ENCODE measurements at regions not wholly inside any gene's neighbourhood (a gene's known extent, or its start where the extent isn't known, plus 50 kb on each side); places are given as distances from the start of the nearest gene placed in this dataset.

GRCh38 chr4:167918077-167918476 lies 174.3 kb upstream of the ANXA10 start:
- H3K27ac ChIP-seq (ENCODE audit: low read depth, low read length) = no peak overlapping the region
- H3K4me3 ChIP-seq (ENCODE audit: low read depth, low read length) = no peak overlapping the region
- H3K9me3 ChIP-seq (ENCODE audit: control insufficient read depth, insufficient read depth, low read depth, low read length) = peaks cover 15% of the 10 kb centered on the region
- H3K36me3 ChIP-seq (ENCODE audit: control insufficient read depth, insufficient read depth, low read length) = no peaks in the 10 kb centered on the region
- H3K4me1 ChIP-seq (ENCODE audit: control insufficient read depth, insufficient read depth, low read length) = no peaks in the 10 kb centered on the region
- H3K9ac ChIP-seq (ENCODE audit: low read length) = no peak overlapping the region
- no peaks in the 10 kb centered on the region for H3K27me3 ChIP-seq (ENCODE audit: control insufficient read depth, insufficient read depth, low read length)

GRCh38 chr4:167930166-167930565 lies 162.2 kb upstream of the ANXA10 start:
- peaks cover 19% of the 10 kb centered on the region for H3K4me1 ChIP-seq (ENCODE audit: control insufficient read depth, insufficient read depth, low read length)
- H3K9ac ChIP-seq (ENCODE audit: low read length) = no peak overlapping the region
- no peaks in the 10 kb centered on the region for H3K9me3 ChIP-seq (ENCODE audit: control insufficient read depth, insufficient read depth, low read depth, low read length)
- H3K4me3 ChIP-seq (ENCODE audit: low read depth, low read length) = no peak overlapping the region
- no peaks in the 10 kb centered on the region for H3K27me3 ChIP-seq (ENCODE audit: control insufficient read depth, insufficient read depth, low read length)
- no peaks in the 10 kb centered on the region for H3K36me3 ChIP-seq (ENCODE audit: control insufficient read depth, insufficient read depth, low read length)
- peak overlapping the region; percentile 60; the same call in 1 of the 2 replicates for H3K27ac ChIP-seq (ENCODE audit: low read depth, low read length)

GRCh38 chr4:167934216-167934615 lies 158.1 kb upstream of the ANXA10 start:
- Histone ChIP-seq H3K4me1 (ENCODE audit: control insufficient read depth, insufficient read depth, low read length) (peaks cover 19% of the 10 kb centered on the region), H3K27ac (ENCODE audit: low read depth, low read length) (no peak overlapping the region), H3K4me3 (ENCODE audit: low read depth, low read length) (no peak overlapping the region), H3K9me3 (ENCODE audit: control insufficient read depth, insufficient read depth, low read depth, low read length) (no peaks in the 10 kb centered on the region), H3K36me3 (ENCODE audit: control insufficient read depth, insufficient read depth, low read length) (no peaks in the 10 kb centered on the region), H3K27me3 (ENCODE audit: control insufficient read depth, insufficient read depth, low read length) (no peaks in the 10 kb centered on the region), H3K9ac (ENCODE audit: low read length) (no peak overlapping the region)

GRCh38 chr4:167939863-167940616 lies 152.3 kb upstream of the ANXA10 start:
- H3K4me1 ChIP-seq (ENCODE audit: control insufficient read depth, insufficient read depth, low read length) = peaks cover 4% of the 10 kb centered on the region; the same call in 1 of the 2 replicates

GRCh38 chr4:167943872-167944505 lies 148.3 kb upstream of the ANXA10 start:
- H3K36me3 ChIP-seq (ENCODE audit: control insufficient read depth, insufficient read depth, low read length) = no peaks in the 10 kb centered on the region
- H3K9me3 ChIP-seq (ENCODE audit: control insufficient read depth, insufficient read depth, low read depth, low read length) = no peaks in the 10 kb centered on the region
- H3K27ac ChIP-seq (ENCODE audit: low read depth, low read length) = no peak overlapping the region
- H3K27me3 ChIP-seq (ENCODE audit: control insufficient read depth, insufficient read depth, low read length) = no peaks in the 10 kb centered on the region
- H3K4me1 ChIP-seq (ENCODE audit: control insufficient read depth, insufficient read depth, low read length) = peaks cover 4% of the 10 kb centered on the region; the same call in 1 of the 2 replicates
- no peak overlapping the region for H3K9ac ChIP-seq (ENCODE audit: low read length)
- H3K4me3 ChIP-seq (ENCODE audit: low read depth, low read length) = no peak overlapping the region

More at GRCh38 chr4:167939863-167940616, 152.3 kb upstream of the ANXA10 start:
- H3K36me3 ChIP-seq (ENCODE audit: control insufficient read depth, insufficient read depth, low read length) = no peaks in the 10 kb centered on the region
- H3K27ac ChIP-seq (ENCODE audit: low read depth, low read length) = no peak overlapping the region
- no peak overlapping the region for H3K9ac ChIP-seq (ENCODE audit: low read length)
- no peaks in the 10 kb centered on the region for H3K27me3 ChIP-seq (ENCODE audit: control insufficient read depth, insufficient read depth, low read length)
- no peak overlapping the region for H3K4me3 ChIP-seq (ENCODE audit: low read depth, low read length)
- no peaks in the 10 kb centered on the region for H3K9me3 ChIP-seq (ENCODE audit: control insufficient read depth, insufficient read depth, low read depth, low read length)

GRCh38 chr4:167944721-167945120 lies 147.6 kb upstream of the ANXA10 start:
- Histone ChIP-seq H3K9me3 (ENCODE audit: control insufficient read depth, insufficient read depth, low read depth, low read length) (no peaks in the 10 kb centered on the region), H3K9ac (ENCODE audit: low read length) (no peak overlapping the region), H3K36me3 (ENCODE audit: control insufficient read depth, insufficient read depth, low read length) (no peaks in the 10 kb centered on the region), H3K4me3 (ENCODE audit: low read depth, low read length) (no peak overlapping the region), H3K27ac (ENCODE audit: low read depth, low read length) (no peak overlapping the region), H3K27me3 (ENCODE audit: control insufficient read depth, insufficient read depth, low read length) (no peaks in the 10 kb centered on the region), H3K4me1 (ENCODE audit: control insufficient read depth, insufficient read depth, low read length) (peaks cover 4% of the 10 kb centered on the region; the same call in 1 of the 2 replicates)

- Histone ChIP-seq H3K4me1 (ENCODE audit: control insufficient read depth, insufficient read depth, low read length) (no peaks in the 10 kb centered on the region), H3K36me3 (ENCODE audit: control insufficient read depth, insufficient read depth, low read length) (no peaks in the 10 kb centered on the region), H3K9me3 (ENCODE audit: control insufficient read depth, insufficient read depth, low read depth, low read length) (peaks cover 34% of the 10 kb centered on the region), H3K27ac (ENCODE audit: low read depth, low read length) (no peak overlapping the region), H3K9ac (ENCODE audit: low read length) (no peak overlapping the region), H3K4me3 (ENCODE audit: low read depth, low read length) (no peak overlapping the region), H3K27me3 (ENCODE audit: control insufficient read depth, insufficient read depth, low read length) (no peaks in the 10 kb centered on the region)
These were observed 137.3 kb upstream of the ANXA10 start for GRCh38 chr4:167955006-167955405.

- H3K9me3 ChIP-seq (ENCODE audit: control insufficient read depth, insufficient read depth, low read depth, low read length) = peaks cover 29% of the 10 kb centered on the region
These were observed 135.7 kb upstream of the ANXA10 start for GRCh38 chr4:167956676-167957075.

GRCh38 chr4:167964766-167965373 lies 127.5 kb upstream of the ANXA10 start:
- no peak overlapping the region for H3K4me3 ChIP-seq (ENCODE audit: low read depth, low read length)
- H3K36me3 ChIP-seq (ENCODE audit: control insufficient read depth, insufficient read depth, low read length) = no peaks in the 10 kb centered on the region
- no peak overlapping the region for H3K9ac ChIP-seq (ENCODE audit: low read length)
- no peaks in the 10 kb centered on the region for H3K4me1 ChIP-seq (ENCODE audit: control insufficient read depth, insufficient read depth, low read length)
- no peaks in the 10 kb centered on the region for H3K9me3 ChIP-seq (ENCODE audit: control insufficient read depth, insufficient read depth, low read depth, low read length)
- no peaks in the 10 kb centered on the region for H3K27me3 ChIP-seq (ENCODE audit: control insufficient read depth, insufficient read depth, low read length)
- no peak overlapping the region for H3K27ac ChIP-seq (ENCODE audit: low read depth, low read length)

More at GRCh38 chr4:167956676-167957075, 135.7 kb upstream of the ANXA10 start:
- no peaks in the 10 kb centered on the region for H3K27me3 ChIP-seq (ENCODE audit: control insufficient read depth, insufficient read depth, low read length)
- no peak overlapping the region for H3K4me3 ChIP-seq (ENCODE audit: low read depth, low read length)
- no peak overlapping the region for H3K9ac ChIP-seq (ENCODE audit: low read length)
- H3K4me1 ChIP-seq (ENCODE audit: control insufficient read depth, insufficient read depth, low read length) = no peaks in the 10 kb centered on the region
- no peaks in the 10 kb centered on the region for H3K36me3 ChIP-seq (ENCODE audit: control insufficient read depth, insufficient read depth, low read length)
- H3K27ac ChIP-seq (ENCODE audit: low read depth, low read length) = no peak overlapping the region

GRCh38 chr4:167966143-167966542 lies 126.2 kb upstream of the ANXA10 start:
- no peak overlapping the region for H3K27ac ChIP-seq (ENCODE audit: low read depth, low read length)
- no peaks in the 10 kb centered on the region for H3K27me3 ChIP-seq (ENCODE audit: control insufficient read depth, insufficient read depth, low read length)
- H3K9ac ChIP-seq (ENCODE audit: low read length) = no peak overlapping the region
- no peaks in the 10 kb centered on the region for H3K9me3 ChIP-seq (ENCODE audit: control insufficient read depth, insufficient read depth, low read depth, low read length)
- H3K4me3 ChIP-seq (ENCODE audit: low read depth, low read length) = no peak overlapping the region
- H3K4me1 ChIP-seq (ENCODE audit: control insufficient read depth, insufficient read depth, low read length) = no peaks in the 10 kb centered on the region
- H3K36me3 ChIP-seq (ENCODE audit: control insufficient read depth, insufficient read depth, low read length) = no peaks in the 10 kb centered on the region

GRCh38 chr4:167973513-167973912 lies 118.8 kb upstream of the ANXA10 start:
- Histone ChIP-seq H3K36me3 (ENCODE audit: control insufficient read depth, insufficient read depth, low read length) (no peaks in the 10 kb centered on the region), H3K9ac (ENCODE audit: low read length) (no peak overlapping the region), H3K4me1 (ENCODE audit: control insufficient read depth, insufficient read depth, low read length) (no peaks in the 10 kb centered on the region), H3K9me3 (ENCODE audit: control insufficient read depth, insufficient read depth, low read depth, low read length) (peaks cover 27% of the 10 kb centered on the region), H3K27ac (ENCODE audit: low read depth, low read length) (no peak overlapping the region), H3K4me3 (ENCODE audit: low read depth, low read length) (no peak overlapping the region), H3K27me3 (ENCODE audit: control insufficient read depth, insufficient read depth, low read length) (no peaks in the 10 kb centered on the region)

Measured in HUES6 (cell line).